NCI-H526 (cell line): ENCODE measurements at regions not wholly inside any gene's neighbourhood (a gene's known extent, or its start where the extent isn't known, plus 50 kb on each side); places are given as distances from the start of the nearest gene placed in this dataset.
"Not testable (repeated sequence)": the region's sequence is repeated elsewhere in the genome, so short reads cannot be mapped to it uniquely, and the experiment has no call there.

Experiments
- DNase-seq, 2 experiments: peaks; one replicate each; lab custom pipeline; 2025; lab: John Stamatoyannopoulos, UW

- DNase-seq: no peak
Observed at GRCh38 chr2:67186871-67187270, 210.3 kb upstream of the ETAA1 start.

GRCh38 chr2:67195327-67195726 lies 201.8 kb upstream of the ETAA1 start:
- DNase-seq: not testable (repeated sequence)

- DNase-seq: no peak
Observed at GRCh38 chr2:67201521-67201920, 195.6 kb upstream of the ETAA1 start.

DNA sequence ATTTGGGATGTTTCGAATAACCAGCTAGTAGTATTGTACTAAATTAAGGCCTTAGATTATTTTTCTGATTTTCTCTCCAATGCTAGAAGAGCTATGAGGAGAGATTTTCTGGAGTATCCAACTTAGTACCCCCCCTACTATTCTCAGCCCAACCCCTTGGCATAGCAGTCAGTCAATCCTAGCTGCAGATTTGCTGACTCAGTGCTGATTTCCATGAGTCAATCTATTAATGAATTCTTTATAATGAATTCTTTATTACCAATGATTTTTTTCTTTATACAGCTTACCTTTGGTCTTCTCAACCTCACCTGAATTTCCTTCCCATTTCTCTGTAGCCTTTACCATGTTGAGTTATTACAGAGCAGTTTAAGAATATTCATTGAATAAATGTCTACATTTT lies 192.8 kb upstream of the ETAA1 start:
- DNase-seq: no peak

DNA sequence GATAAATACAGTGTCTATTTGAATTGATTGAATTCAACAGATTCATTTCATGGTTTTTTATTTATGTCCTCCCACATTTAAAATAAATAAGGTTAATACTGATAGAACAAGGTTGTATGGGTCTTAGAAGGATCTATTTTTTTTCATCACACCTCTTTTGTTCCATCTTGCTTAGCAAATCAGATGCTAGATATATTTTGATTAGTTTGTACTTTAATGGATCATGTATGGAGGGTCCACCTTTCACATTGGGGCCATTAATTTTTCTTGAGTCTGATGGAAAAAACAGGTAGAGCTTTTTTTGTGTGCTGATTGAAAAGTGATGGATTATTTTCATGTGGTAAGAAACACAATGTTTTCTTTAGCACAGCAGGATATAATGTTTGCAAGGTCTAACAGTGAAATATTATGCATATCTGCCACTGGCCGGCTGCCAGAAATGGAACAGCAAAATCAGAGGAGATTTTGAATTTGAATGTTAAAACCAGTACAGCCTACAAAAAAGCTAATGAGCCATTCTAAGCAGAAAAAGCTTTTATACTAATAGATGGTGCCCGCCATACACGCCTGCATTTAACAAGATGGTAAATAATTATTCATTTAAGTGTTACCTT lies 188.1 kb upstream of the ETAA1 start:
- peak; percentile 23 to 63 for DNase-seq

GRCh38 chr2:67210430-67210829 lies 186.7 kb upstream of the ETAA1 start:
- DNase-seq: no peak

DNA sequence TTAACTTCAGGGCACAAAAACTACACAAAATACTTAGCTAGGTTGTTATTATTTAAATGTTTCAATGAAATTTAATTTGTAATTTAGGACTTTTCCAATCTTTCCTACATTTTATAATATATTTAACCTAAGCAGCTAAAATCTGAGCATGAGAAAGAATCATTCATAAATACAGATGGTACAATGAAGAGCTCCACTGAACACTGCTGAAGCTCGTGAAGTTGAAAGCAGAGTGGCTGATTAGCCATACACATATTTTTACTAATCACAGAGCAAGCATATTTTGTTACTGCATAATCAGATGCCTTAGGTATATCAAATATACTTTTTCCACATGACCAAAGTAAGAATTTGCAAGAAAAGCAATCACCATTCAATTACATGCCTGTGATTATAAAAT lies 184.9 kb upstream of the ETAA1 start:
- DNase-seq: no peak

GRCh38 chr2:67213270-67213670 lies 183.9 kb upstream of the ETAA1 start:
- DNase-seq: no peak

DNA sequence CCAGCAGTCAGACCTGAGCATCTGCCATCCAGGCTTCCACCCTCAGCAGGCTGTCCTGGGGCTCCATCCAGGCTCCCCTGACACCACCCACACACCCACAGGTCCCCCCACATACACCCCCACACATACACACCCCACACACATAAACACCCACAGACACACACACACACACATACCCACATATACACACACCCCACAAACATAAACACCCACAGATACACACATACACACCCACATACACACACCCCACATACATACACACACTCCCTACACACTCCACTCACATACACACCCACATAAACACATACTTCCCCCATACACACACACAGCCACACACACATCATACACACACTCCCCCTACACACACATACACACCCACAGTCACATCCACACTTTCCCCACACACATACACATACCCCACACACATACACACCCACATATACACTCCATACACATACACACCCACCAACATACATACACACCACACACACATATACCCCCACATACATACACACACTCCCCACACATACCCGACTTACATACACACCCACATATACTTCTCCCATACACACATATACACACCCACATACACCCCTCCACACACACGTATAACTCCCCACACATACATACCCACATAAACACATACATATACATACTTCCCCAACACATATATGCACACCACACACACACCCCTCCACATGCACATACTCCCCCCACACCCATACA lies 183.3 kb upstream of the ETAA1 start:
- DNase-seq: no peak

DNA sequence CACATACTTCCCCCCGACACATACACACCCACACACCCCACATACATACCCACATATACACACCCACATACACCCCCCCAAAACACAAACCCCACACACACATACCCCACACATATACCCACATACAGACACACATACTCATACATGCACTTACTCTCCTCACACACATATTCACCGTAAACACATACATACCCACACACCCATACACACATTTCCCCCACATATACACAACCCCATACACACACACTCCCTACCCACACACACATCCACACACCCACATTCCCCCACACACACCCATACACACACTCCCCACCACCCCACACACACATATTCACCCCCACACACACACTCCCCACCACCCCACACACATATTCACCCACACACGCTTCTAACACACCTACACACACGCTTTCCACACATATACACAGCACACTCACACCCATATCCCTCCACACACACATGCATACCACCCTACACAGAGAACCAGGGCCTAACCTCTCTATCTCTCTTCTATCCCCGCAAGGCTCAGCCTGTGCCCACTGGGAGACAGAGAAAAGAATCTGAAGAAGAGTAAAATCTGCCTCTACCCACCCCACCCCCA lies 182.4 kb upstream of the ETAA1 start:
- no peak for DNase-seq

DNA sequence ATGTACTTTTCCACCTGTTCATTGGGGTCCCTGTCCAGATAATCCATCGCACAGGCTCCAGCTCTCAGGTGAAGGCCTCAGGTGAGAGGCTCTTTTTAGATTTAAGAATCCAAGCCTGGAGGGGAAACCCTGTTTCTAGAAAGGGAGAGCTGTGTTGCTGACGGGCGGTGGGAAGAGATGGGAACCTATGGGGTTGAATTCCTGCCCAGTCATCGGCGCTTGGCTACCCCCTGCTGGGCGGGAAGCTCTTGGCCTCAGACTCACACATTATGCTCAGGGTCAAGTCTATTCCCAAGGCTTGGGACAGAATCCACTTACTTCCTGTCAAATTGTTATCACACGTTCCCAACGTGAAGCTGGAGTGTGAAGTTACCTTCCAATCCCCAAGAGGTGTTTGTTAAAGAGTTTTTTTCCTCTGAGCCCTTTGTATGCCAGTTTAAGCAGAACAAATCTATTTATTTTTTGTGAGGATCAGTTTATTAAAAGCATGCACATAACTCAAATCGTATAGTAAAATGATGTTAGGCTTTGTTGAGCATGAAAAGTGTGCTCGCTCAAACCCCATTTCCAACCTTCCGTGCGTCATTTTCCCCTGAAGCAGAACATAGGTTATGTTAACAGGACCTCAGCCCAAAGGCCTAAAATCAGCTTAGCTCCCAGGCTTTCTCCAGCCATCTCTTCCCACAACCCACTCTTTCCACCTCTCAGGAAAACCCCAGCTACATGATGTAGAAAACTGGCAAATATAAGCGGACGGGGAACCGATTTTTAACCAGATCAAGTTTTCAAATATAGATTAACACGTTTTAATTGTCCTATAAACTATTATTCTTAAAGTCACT lies 181.7 kb upstream of the ETAA1 start:
- peak; percentile 55 to 91 for DNase-seq

DNA sequence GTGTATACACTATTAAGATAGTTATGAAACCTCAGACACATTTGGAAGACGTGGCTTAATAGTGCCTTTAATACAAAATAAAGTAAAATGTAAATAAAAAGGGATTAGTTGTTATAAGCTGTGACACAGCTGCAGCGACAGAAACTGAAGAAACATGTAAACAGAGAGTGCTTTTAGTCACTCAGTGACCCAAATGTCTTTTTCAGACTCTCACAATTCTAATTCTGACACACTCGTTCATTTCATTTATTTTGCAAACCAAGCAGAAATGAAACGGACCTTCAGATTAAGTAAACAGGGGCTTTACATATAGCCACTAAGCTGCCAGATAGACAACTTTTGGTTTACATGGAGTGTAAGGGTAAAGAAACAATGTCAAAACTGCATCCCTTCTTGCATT lies 181.0 kb upstream of the ETAA1 start:
- DNase-seq: no peak

DNA sequence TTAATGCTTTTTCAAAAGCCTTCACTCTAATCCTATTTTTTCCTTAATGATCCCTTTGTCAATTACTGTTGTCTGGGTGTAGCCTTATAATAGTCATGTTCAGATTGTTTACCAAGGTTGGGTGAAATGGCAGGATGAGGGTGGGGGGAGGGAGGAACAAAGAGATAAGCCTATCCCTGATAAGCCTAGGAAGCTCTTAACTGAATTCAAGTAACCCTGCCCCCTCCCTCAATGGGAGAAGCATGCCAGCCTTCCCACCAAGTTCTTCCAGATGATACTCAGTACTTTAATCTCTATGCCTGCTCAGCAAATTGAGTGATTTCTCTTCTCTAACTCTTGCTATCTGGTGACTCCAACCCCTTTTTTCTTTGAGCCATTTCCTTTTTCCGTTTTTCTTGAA lies 180.3 kb upstream of the ETAA1 start:
- no peak for DNase-seq

DNA sequence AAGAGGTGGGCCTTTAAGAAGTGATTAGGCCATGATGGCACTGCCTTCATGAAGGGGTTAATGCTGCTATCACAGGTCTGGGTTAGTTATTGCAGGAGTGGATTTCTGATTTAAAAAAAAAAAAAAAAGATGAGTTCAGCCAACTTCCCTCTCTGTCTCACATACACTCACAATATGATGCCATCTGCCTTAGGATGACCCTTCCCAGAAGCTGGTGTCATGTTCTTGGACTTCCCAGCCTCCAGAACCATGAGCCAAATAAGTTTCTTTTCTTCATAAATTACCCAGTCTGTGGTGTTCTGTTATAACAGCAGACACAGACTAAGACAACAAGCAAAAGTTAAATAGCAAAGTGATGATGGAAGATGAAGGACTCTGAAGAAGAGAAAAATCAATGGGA lies 179.7 kb upstream of the ETAA1 start:
- DNase-seq: no peak

- no peak for DNase-seq
Observed at GRCh38 chr2:67218056-67218455, 179.1 kb upstream of the ETAA1 start.

GRCh38 chr2:67219651-67220050 lies 177.5 kb upstream of the ETAA1 start:
- DNase-seq: no peak

DNA sequence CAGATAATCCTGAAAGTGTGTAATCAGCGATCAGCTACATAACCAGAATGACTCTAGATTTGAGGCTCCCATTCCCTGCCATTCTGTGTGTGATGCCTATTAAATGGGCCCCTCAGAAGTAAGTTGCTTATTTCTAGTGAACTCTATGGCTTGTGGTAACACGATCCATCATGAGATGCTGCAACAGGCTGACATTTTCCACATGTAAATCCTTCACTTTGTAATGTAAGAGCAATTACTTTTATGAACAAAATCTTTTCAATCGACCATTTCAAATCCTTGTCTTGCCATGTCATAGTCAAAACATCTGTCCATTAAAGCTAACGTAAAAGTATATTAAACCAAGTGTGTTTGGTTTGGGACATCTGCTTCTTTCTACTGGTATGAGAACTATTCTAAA lies 175.9 kb upstream of the ETAA1 start:
- no peak for DNase-seq

GRCh38 chr2:67225287-67225973 lies 171.7 kb upstream of the ETAA1 start:
- DNase-seq: no peak

- DNase-seq: no peak
Observed at GRCh38 chr2:67229706-67230105, 167.4 kb upstream of the ETAA1 start.

GRCh38 chr2:67232936-67233335 lies 164.2 kb upstream of the ETAA1 start:
- peak in 1 of 2 experiments; percentile 39 for DNase-seq

DNA sequence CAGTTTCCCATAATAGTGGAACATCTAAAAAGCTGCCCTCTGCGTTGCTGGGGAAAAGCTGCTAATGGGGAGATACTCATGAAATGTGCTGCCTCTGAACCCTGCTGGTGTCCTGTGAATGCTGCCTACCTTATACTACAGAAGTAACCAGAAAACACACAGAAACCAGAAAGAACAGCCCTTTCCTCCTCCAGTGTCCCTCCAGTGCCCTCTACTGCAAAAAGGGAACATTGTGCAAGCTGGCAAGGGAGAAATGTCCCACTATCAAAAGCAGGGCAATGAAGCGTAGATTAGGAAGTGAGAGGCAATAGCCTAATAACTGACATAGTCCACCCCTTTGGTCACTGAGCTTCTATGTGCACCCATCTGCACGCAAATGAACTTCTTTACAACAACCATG lies 162.7 kb upstream of the ETAA1 start:
- DNase-seq: peak; percentile 27 to 52

GRCh38 chr2:67237288-67237687 lies 159.8 kb upstream of the ETAA1 start:
- no peak for DNase-seq
